UCSD-AML1 (cell line): ENCODE measurements at regions not wholly inside any gene's neighbourhood (a gene's known extent, or its start where the extent isn't known, plus 50 kb on each side); places are given as distances from the start of the nearest gene placed in this dataset.

ENCODE experiments used
- DNase-seq: peaks from one replicate; lab custom pipeline; 2025; ENCODE audit not compliant: unreplicated experiment; lab: John Stamatoyannopoulos, UW

- DNase-seq: no peak
Observed at GRCh38 chr10:44674536-44675386, 236.4 kb upstream of the TMEM72 start.

- no peak for DNase-seq
Observed at GRCh38 chr10:44675387-44675874, 235.7 kb upstream of the TMEM72 start.

GRCh38 chr10:44680764-44681163 is 230.4 kb upstream of the TMEM72 start:
- no peak for DNase-seq

GRCh38 chr10:44682507-44682906 is 228.6 kb upstream of the TMEM72 start:
- no peak for DNase-seq

GRCh38 chr10:44684661-44685060 is 226.5 kb upstream of the TMEM72 start:
- no peak for DNase-seq

- no peak for DNase-seq
Observed at GRCh38 chr10:44685220-44685619, 225.9 kb upstream of the TMEM72 start.

- DNase-seq: no peak
Observed at GRCh38 chr10:44685747-44686146, 225.4 kb upstream of the TMEM72 start.

GRCh38 chr10:44689368-44689767 is 221.8 kb upstream of the TMEM72 start:
- no peak for DNase-seq

GRCh38 chr10:44696496-44696895 is 214.6 kb upstream of the TMEM72 start:
- no peak for DNase-seq

GRCh38 chr10:44697116-44697515 is 214.0 kb upstream of the TMEM72 start:
- DNase-seq: no peak

GRCh38 chr10:44702531-44702930 is 208.6 kb upstream of the TMEM72 start:
- no peak for DNase-seq

GRCh38 chr10:44703241-44704155 is 207.6 kb upstream of the TMEM72 start:
- no peak for DNase-seq

- DNase-seq: no peak
Observed at GRCh38 chr10:44704616-44705015, 206.5 kb upstream of the TMEM72 start.

- no peak for DNase-seq
Observed at GRCh38 chr10:44706745-44707144, 204.4 kb upstream of the TMEM72 start.

GRCh38 chr10:44713307-44713706 is 197.8 kb upstream of the TMEM72 start:
- no peak for DNase-seq

GRCh38 chr10:44714451-44714850 is 196.7 kb upstream of the TMEM72 start:
- DNase-seq: no peak

- DNase-seq: no peak
Observed at GRCh38 chr10:44715136-44715535, 196.0 kb upstream of the TMEM72 start.

- DNase-seq: no peak
Observed at GRCh38 chr10:44716470-44717015, 194.6 kb upstream of the TMEM72 start.

- DNase-seq: no peak
Observed at GRCh38 chr10:44723082-44723481, 188.1 kb upstream of the TMEM72 start.

GRCh38 chr10:44723619-44724325 is 187.4 kb upstream of the TMEM72 start:
- DNase-seq: no peak
